GM19463 (cell line): ENCODE measurements at regions not wholly inside any gene's neighbourhood (a gene's known extent, or its start where the extent isn't known, plus 50 kb on each side); places are given as distances from the start of the nearest gene placed in this dataset.
"Not testable (repeated sequence)": the region's sequence is repeated elsewhere in the genome, so short reads cannot be mapped to it uniquely, and the experiment has no call there.

Source experiments
- ATAC-seq: cut with Tn5 transposase; IDR thresholded peaks from one replicate; pipeline ENCODE4 v1.9.1; 2021; ENCODE audit warnings: mild to moderate bottlenecking, moderate library complexity; ENCODE audit not compliant: unreplicated experiment

GRCh38 chr9:118624608-118625007 lies 744.6 kb downstream of the BRINP1 start:
- ATAC-seq, result no peak

GRCh38 chr9:118630079-118630478 lies 739.2 kb downstream of the BRINP1 start:
- no peak for ATAC-seq

GRCh38 chr9:118630931-118631595 lies 738.2 kb downstream of the BRINP1 start:
- ATAC-seq, result no peak

GRCh38 chr9:118631956-118632355 lies 737.3 kb downstream of the BRINP1 start:
- ATAC-seq, result no peak

- ATAC-seq, result no peak
Observed at GRCh38 chr9:118635416-118635815, 733.8 kb downstream of the BRINP1 start.

GRCh38 chr9:118637681-118638080 lies 731.6 kb downstream of the BRINP1 start:
- ATAC-seq, result no peak

- ATAC-seq, result no peak
Observed at GRCh38 chr9:118640836-118641560, 728.2 kb downstream of the BRINP1 start.

GRCh38 chr9:118643118-118643517 lies 726.1 kb downstream of the BRINP1 start:
- no peak for ATAC-seq

GRCh38 chr9:118644066-118644465 lies 725.2 kb downstream of the BRINP1 start:
- ATAC-seq, result no peak

GRCh38 chr9:118647331-118647730 lies 721.9 kb downstream of the BRINP1 start:
- no peak for ATAC-seq

GRCh38 chr9:118650417-118650816 lies 718.8 kb downstream of the BRINP1 start:
- ATAC-seq, result no peak

- ATAC-seq, result no peak
Observed at GRCh38 chr9:118651511-118651910, 717.7 kb downstream of the BRINP1 start.

GRCh38 chr9:118652258-118652657 lies 717.0 kb downstream of the BRINP1 start:
- ATAC-seq, result no peak

- ATAC-seq, result no peak
Observed at GRCh38 chr9:118652912-118653311, 716.3 kb downstream of the BRINP1 start.

GRCh38 chr9:118659011-118659410 lies 710.2 kb downstream of the BRINP1 start:
- no peak for ATAC-seq

GRCh38 chr9:118665226-118665919 lies 703.9 kb downstream of the BRINP1 start:
- ATAC-seq, result no peak

- no peak for ATAC-seq
Observed at GRCh38 chr9:118670011-118670953, 699.0 kb downstream of the BRINP1 start.

GRCh38 chr9:118674942-118675341 lies 694.3 kb downstream of the BRINP1 start:
- ATAC-seq, result no peak

GRCh38 chr9:118677936-118678653 lies 691.1 kb downstream of the BRINP1 start:
- not testable (repeated sequence) for ATAC-seq

GRCh38 chr9:118686959-118687358 lies 682.3 kb downstream of the BRINP1 start:
- no peak for ATAC-seq
